Left lung (tissue), 4 donors: ENCODE measurements at regions not wholly inside any gene's neighbourhood (a gene's known extent, or its start where the extent isn't known, plus 50 kb on each side); places are given as distances from the start of the nearest gene placed in this dataset.

Source experiments
- ATAC-seq: fragments of 200-7000 bp; cut with Tn5 transposase; one replicate; pipeline ENCODE4 v1.9.1; 2020; ENCODE audit warnings: moderate library complexity
- DNase-seq, 4 donors: peaks; one replicate each; pipeline ENCODE4 v3.0.0-alpha.2; 2013 to 2020
- H3K27ac ChIP-seq, 2 donors: fragments of 200-600 bp; sonication (generic) in 1 of 2; one replicate each; pipeline versions ENCODE4 v1.5.0 to v1.8.0; 2020 to 2021
- H3K27me3 ChIP-seq, 2 donors: fragments of 200-600 bp; sonication (generic) in 1 of 2; one replicate each; pipeline versions ENCODE4 v1.5.0 to v1.8.0; 2020 to 2021
- H3K36me3 ChIP-seq, 2 donors: fragments of 200-600 bp; sonication (generic) in 1 of 2; one replicate each; pipeline versions ENCODE4 v1.5.0 to v1.8.0; 2020 to 2021
- H3K4me1 ChIP-seq, 2 donors: fragments of 200-600 bp; one replicate each; pipeline ENCODE4 v1.8.0; 2021
- H3K4me3 ChIP-seq, 2 donors: fragments of 200-600 bp; sonication (generic) in 1 of 2; one replicate each; pipeline versions ENCODE4 v1.5.0 to v1.8.0; 2020 to 2021; ENCODE audit warnings: mild to moderate bottlenecking in 1 of 2
- H3K9me3 ChIP-seq, 2 donors: fragments of 200-600 bp; sonication (generic) in 1 of 2; one replicate each; pipeline versions ENCODE4 v1.5.0 to v1.8.0; 2020 to 2021
- CTCF ChIP-seq, 2 donors: fragments of 200-600 bp; sonication (generic) in 1 of 2; IDR thresholded peaks; one replicate each; pipeline versions ENCODE4 v1.5.0 to v1.8.0; 2021; ENCODE audit warnings: antibody characterized with exemption in 2 of 2
- intact Hi-C, 2 donors: fragments of 100-400 bp; cut with DNase I; formaldehyde crosslinking; loops; one replicate each; pipeline versions ENCODE4 v1.11.2 to v1.14.2; 2022
- donor health status: DM: no; HTN: yes; CAD: no.
- donor health status: DM: no; HTN: no; CAD: no.

- Histone ChIP-seq H3K4me3 (no peak overlapping the region), H3K4me1 (no peaks in the 10 kb centered on the region), H3K9me3 (no peaks in the 10 kb centered on the region), H3K27ac (no peak overlapping the region), H3K36me3 (no peaks in the 10 kb centered on the region), H3K27me3 (peaks cover 0 to 23% of the 10 kb centered on the region in 2 donors)
- no peak for DNase-seq
- intact Hi-C loops, result no loop called here
- no peak for ATAC-seq
- no peak for TF ChIP-seq CTCF (IDR thresholded peaks at IDR 0.05)
Measured at GRCh38 chr17:79241616-79242015, 167.0 kb downstream of the ENGASE start.

- Histone ChIP-seq H3K27ac (no peak overlapping the region), H3K36me3 (no peaks in the 10 kb centered on the region), H3K4me1 (no peaks in the 10 kb centered on the region), H3K9me3 (no peaks in the 10 kb centered on the region), H3K4me3 (no peak overlapping the region), H3K27me3 (peaks cover 0 to 26% of the 10 kb centered on the region in 2 donors)
- intact Hi-C loops, result no loop called here
- DNase-seq (no peak), ATAC-seq (no peak)
- no peak for TF ChIP-seq CTCF (IDR thresholded peaks at IDR 0.05)
Measured at GRCh38 chr17:79239205-79239604, 164.6 kb downstream of the ENGASE start.

DNA sequence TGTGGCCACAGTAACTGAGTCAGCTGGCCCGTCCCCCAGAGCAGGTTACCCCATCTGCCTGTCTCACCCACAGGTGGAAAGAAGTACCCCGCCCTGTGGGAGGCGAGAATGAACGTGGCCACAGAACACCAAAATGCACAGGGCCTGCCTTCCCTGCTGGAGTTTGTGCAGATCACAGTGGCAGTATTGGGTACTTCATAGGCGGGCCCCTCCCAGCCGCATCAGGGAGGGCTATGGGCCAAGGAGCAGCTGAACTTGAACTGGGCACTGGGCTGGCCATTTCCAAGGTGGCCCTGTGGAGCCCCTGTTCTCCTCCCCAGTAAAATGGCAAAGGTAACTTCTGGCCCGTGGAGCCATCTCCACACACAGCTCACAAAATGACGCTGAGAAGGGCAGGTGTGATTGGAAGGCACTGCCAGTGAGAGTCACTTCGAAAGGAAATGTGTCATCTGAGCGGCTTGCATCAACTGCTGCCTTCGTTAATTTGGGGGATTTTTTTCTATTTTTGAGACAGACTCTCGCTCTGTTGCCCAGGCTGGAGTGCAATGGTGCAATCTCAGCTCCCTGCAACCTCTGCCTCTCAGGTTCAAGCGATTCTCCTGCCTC, 162.9 kb downstream of the ENGASE start:
- peaks cover 0 to 29% of the 10 kb centered on the region in 2 donors for H3K27me3 ChIP-seq
- intact Hi-C loops, result no loop called here
- H3K36me3 ChIP-seq, result no peaks in the 10 kb centered on the region
- no peak overlapping the region for H3K27ac ChIP-seq
- H3K4me1 ChIP-seq, result no peaks in the 10 kb centered on the region
- no peak for ATAC-seq
- DNase-seq, result no peak
- no peak overlapping the region for H3K4me3 ChIP-seq
- no peak for TF ChIP-seq CTCF (IDR thresholded peaks at IDR 0.05)
- H3K9me3 ChIP-seq, result no peaks in the 10 kb centered on the region

DNA sequence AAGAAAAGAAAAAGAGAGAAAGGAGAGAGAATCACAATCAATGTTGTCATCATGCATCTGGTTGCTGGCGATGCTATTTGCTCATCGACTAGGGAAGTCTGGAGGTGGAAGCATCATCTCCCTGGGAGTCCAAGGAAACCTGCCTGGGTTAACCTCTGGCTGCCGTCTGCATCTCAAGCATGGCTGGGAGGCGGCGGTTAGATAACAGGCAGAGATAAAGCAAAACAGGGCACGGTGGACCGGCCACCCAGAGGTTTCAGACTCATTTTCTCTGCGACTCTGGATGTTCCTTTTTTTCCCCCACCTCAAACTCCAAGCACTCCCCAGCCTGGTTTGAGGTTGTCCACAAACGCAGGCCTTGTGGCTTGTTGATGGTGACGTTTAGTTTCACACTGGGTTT, 161.2 kb downstream of the ENGASE start:
- Histone ChIP-seq H3K4me3 (no peak overlapping the region), H3K9me3 (no peaks in the 10 kb centered on the region), H3K4me1 (no peaks in the 10 kb centered on the region), H3K27ac (no peak overlapping the region), H3K27me3 (peaks cover 0 to 29% of the 10 kb centered on the region in 2 donors), H3K36me3 (no peaks in the 10 kb centered on the region)
- DNase-seq, result no peak
- ATAC-seq, result no peak
- no peak for TF ChIP-seq CTCF (IDR thresholded peaks at IDR 0.05)
- intact Hi-C loops, result no loop called here

DNA sequence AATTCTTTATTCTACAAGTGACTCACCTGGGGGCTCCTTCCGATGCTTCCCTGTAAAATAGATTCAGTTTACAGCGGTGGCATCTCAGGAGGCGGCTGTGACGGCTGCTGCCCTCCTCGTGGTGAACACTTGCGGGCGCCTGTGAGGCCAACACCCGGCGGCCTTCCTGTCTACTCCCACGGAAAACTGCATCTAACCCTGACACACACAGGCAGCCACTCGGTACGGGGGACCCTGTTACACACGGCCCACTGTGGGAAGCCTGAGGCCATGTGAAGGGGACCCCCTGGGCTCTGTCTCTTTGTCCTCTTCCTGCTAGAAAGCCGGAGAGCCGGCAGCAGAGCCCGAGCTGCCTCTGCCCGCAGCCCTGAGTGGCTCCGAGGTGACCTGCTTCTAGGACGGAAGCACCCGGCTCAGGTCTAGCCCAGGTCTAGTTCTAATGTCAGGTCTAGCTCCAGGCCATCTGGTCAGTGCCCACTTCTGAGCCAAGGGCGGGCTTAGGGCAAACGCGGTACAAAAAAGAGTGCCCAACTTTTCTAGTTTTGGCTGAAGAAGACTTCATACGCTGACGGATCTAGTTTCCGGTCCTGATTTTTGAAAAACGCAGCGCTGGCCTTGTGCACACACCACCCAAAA, 159.4 kb downstream of the ENGASE start:
- Histone ChIP-seq H3K27me3 (peaks cover 0 to 23% of the 10 kb centered on the region in 2 donors), H3K4me1 (no peaks in the 10 kb centered on the region), H3K27ac (no peak overlapping the region), H3K9me3 (no peaks in the 10 kb centered on the region), H3K36me3 (no peaks in the 10 kb centered on the region), H3K4me3 (no peak overlapping the region)
- intact Hi-C loops, result no loop called here
- ATAC-seq (no peak), DNase-seq (no peak)
- TF ChIP-seq CTCF (IDR thresholded peaks at IDR 0.05), result no peak
